ENCODE measurements at regions not wholly inside any gene's neighbourhood (a gene's known extent, or its start where the extent isn't known, plus 50 kb on each side); places are given as distances from the start of the nearest gene placed in this dataset.

- TF ChIP-seq POLR2A (IDR thresholded peaks at IDR 0.05), result no peak
- no peak for TF ChIP-seq CTCF (IDR thresholded peaks at IDR 0.05)
- TF ChIP-seq EP300 (IDR thresholded peaks at IDR 0.05), result peak in 1 of 2 donors; percentile 36
Observed at GRCh38 chr4:188428935-188429334, 289.7 kb downstream of the TRIML1 start.
